DLD1 (cell line): ENCODE measurements at regions not wholly inside any gene's neighbourhood (a gene's known extent, or its start where the extent isn't known, plus 50 kb on each side); places are given as distances from the start of the nearest gene placed in this dataset.

Experiments
- in situ Hi-C: cut with HindIII; loops from 2 replicates; pipeline ENCODE4 v1.10.0; 2017; ENCODE audit warnings: low sequenced_read_pairs

GRCh38 chr10:78438907-78439809 lies 405.5 kb downstream of the RPS24 start:
- in situ Hi-C loops: loop anchor here (25.0 kb wide), 1 partner anchor 148 kb away; no protein-coding TSS in a partner anchor

GRCh38 chr10:78441010-78441409 lies 407.3 kb downstream of the RPS24 start:
- in situ Hi-C loops: loop anchor here (10.0 to 25.0 kb wide), 2 partner anchors 146 to 634 kb away; no protein-coding TSS in a partner anchor

GRCh38 chr10:78441694-78442093 lies 408.0 kb downstream of the RPS24 start:
- in situ Hi-C loops: loop anchor here (10.0 to 25.0 kb wide), 2 partner anchors 146 to 633 kb away; no protein-coding TSS in a partner anchor

GRCh38 chr10:78442836-78443550 lies 409.3 kb downstream of the RPS24 start:
- in situ Hi-C loops: loop anchor here (10.0 to 25.0 kb wide), 2 partner anchors 144 to 632 kb away; no protein-coding TSS in a partner anchor

GRCh38 chr10:78443900-78444571 lies 410.4 kb downstream of the RPS24 start:
- in situ Hi-C loops: loop anchor here (10.0 to 25.0 kb wide), 2 partner anchors 143 to 631 kb away; no protein-coding TSS in a partner anchor

GRCh38 chr10:78444741-78445140 lies 411.1 kb downstream of the RPS24 start:
- in situ Hi-C loops: loop anchor here (5.0 to 25.0 kb wide), 3 partner anchors 62 to 630 kb away; no protein-coding TSS in a partner anchor

- in situ Hi-C loops: loop anchor here (5.0 to 25.0 kb wide), 3 partner anchors 63 to 629 kb away; no protein-coding TSS in a partner anchor
Measured at GRCh38 chr10:78445308-78445707, 411.6 kb downstream of the RPS24 start.

- in situ Hi-C loops: loop anchor here (5.0 to 25.0 kb wide), 3 partner anchors 66 to 626 kb away; no protein-coding TSS in a partner anchor
Measured at GRCh38 chr10:78448470-78448869, 414.8 kb downstream of the RPS24 start.

- in situ Hi-C loops: loop anchor here (5.0 to 25.0 kb wide), 3 partner anchors 67 to 626 kb away; no protein-coding TSS in a partner anchor
Measured at GRCh38 chr10:78448994-78449418, 415.3 kb downstream of the RPS24 start.

GRCh38 chr10:78449554-78449953 lies 415.9 kb downstream of the RPS24 start:
- in situ Hi-C loops: loop anchor here (5.0 to 25.0 kb wide), 3 partner anchors 67 to 625 kb away; no protein-coding TSS in a partner anchor

GRCh38 chr10:78450239-78450638 lies 416.6 kb downstream of the RPS24 start:
- in situ Hi-C loops: no loop called here

- in situ Hi-C loops: no loop called here
Measured at GRCh38 chr10:78450807-78451485, 417.3 kb downstream of the RPS24 start.

- in situ Hi-C loops: no loop called here
Measured at GRCh38 chr10:78451592-78451991, 417.9 kb downstream of the RPS24 start.

- in situ Hi-C loops: no loop called here
Measured at GRCh38 chr10:78454123-78454645, 420.5 kb downstream of the RPS24 start.

GRCh38 chr10:78455236-78455635 lies 421.6 kb downstream of the RPS24 start:
- in situ Hi-C loops: no loop called here

- in situ Hi-C loops: no loop called here
Measured at GRCh38 chr10:78455811-78456210, 422.1 kb downstream of the RPS24 start.

- in situ Hi-C loops: no loop called here
Measured at GRCh38 chr10:78456649-78457400, 423.2 kb downstream of the RPS24 start.

GRCh38 chr10:78457804-78458482 lies 424.3 kb downstream of the RPS24 start:
- in situ Hi-C loops: no loop called here
